ENCODE measurements at regions not wholly inside any gene's neighbourhood (a gene's known extent, or its start where the extent isn't known, plus 50 kb on each side); places are given as distances from the start of the nearest gene placed in this dataset.

DNA sequence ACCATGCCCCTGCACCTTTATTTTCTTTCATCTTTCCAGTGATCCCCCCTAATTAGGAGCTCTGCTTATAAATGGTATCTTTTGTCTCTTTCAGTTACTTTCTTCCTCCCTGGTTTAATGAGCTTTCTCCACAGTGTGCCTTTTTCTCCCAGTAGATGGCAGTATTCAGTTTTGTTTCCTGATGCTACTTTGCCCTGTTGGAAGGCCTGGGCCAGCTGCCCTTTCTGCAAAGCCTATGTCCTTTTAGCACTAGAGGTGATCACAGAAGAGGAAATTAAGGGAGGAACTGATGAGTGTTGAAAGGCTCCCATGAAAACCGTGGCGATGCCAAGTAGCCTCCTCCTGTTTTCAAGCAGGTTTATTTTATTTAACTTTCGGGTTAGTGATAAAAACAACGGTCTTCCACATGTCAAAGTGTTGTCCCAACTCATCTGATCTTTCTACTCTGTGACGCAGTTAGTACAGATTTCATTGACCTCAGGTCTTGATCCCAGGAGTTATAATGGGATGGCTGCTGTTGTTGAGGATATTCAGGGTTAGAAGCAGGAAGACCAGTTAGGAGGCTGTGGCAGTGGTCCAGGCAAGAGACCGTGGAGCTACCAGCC lies 184.2 kb upstream of the BMP2 start (continued):
- TF ChIP-seq, protein P1, sequence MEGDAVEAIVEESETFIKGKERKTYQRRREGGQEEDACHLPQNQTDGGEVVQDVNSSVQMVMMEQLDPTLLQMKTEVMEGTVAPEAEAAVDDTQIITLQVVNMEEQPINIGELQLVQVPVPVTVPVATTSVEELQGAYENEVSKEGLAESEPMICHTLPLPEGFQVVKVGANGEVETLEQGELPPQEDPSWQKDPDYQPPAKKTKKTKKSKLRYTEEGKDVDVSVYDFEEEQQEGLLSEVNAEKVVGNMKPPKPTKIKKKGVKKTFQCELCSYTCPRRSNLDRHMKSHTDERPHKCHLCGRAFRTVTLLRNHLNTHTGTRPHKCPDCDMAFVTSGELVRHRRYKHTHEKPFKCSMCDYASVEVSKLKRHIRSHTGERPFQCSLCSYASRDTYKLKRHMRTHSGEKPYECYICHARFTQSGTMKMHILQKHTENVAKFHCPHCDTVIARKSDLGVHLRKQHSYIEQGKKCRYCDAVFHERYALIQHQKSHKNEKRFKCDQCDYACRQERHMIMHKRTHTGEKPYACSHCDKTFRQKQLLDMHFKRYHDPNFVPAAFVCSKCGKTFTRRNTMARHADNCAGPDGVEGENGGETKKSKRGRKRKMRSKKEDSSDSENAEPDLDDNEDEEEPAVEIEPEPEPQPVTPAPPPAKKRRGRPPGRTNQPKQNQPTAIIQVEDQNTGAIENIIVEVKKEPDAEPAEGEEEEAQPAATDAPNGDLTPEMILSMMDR (CRISPR knock-in tag; IDR thresholded peaks at IDR 0.05): peak; percentile 89
- TF ChIP-seq ZNF670 (CRISPR knock-in tag; IDR thresholded peaks at IDR 0.05; ENCODE audit: borderline replicate concordance) (no peak), PRDM4 (CRISPR knock-in tag; IDR thresholded peaks at IDR 0.05; ENCODE audit: borderline replicate concordance) (no peak), ZNF549 (CRISPR knock-in tag; IDR thresholded peaks at IDR 0.05) (no peak), HOXA3 (CRISPR knock-in tag; IDR thresholded peaks at IDR 0.05) (no peak), NFYC (CRISPR knock-in tag; IDR thresholded peaks at IDR 0.05) (no peak), NFKBIZ (CRISPR knock-in tag; IDR thresholded peaks at IDR 0.05) (no peak), ZNF616 (CRISPR knock-in tag; IDR thresholded peaks at IDR 0.05; ENCODE audit: low read depth) (no peak), THRA (CRISPR knock-in tag; IDR thresholded peaks at IDR 0.05; ENCODE audit: borderline replicate concordance) (0 out of 2 replicates have a peak, but pooled peaks have one; percentile 26), DR1 (CRISPR knock-in tag; IDR thresholded peaks at IDR 0.05) (no peak), ZNF264 (CRISPR knock-in tag; IDR thresholded peaks at IDR 0.05) (no peak), ARHGAP35 (CRISPR knock-in tag; IDR thresholded peaks at IDR 0.05; ENCODE audit: borderline replicate concordance) (no peak), ZBTB25 (CRISPR knock-in tag; IDR thresholded peaks at IDR 0.05) (no peak), ZNF441 (CRISPR knock-in tag; IDR thresholded peaks at IDR 0.05; ENCODE audit: borderline replicate concordance) (no peak)
- TF ChIP-seq, protein P2, sequence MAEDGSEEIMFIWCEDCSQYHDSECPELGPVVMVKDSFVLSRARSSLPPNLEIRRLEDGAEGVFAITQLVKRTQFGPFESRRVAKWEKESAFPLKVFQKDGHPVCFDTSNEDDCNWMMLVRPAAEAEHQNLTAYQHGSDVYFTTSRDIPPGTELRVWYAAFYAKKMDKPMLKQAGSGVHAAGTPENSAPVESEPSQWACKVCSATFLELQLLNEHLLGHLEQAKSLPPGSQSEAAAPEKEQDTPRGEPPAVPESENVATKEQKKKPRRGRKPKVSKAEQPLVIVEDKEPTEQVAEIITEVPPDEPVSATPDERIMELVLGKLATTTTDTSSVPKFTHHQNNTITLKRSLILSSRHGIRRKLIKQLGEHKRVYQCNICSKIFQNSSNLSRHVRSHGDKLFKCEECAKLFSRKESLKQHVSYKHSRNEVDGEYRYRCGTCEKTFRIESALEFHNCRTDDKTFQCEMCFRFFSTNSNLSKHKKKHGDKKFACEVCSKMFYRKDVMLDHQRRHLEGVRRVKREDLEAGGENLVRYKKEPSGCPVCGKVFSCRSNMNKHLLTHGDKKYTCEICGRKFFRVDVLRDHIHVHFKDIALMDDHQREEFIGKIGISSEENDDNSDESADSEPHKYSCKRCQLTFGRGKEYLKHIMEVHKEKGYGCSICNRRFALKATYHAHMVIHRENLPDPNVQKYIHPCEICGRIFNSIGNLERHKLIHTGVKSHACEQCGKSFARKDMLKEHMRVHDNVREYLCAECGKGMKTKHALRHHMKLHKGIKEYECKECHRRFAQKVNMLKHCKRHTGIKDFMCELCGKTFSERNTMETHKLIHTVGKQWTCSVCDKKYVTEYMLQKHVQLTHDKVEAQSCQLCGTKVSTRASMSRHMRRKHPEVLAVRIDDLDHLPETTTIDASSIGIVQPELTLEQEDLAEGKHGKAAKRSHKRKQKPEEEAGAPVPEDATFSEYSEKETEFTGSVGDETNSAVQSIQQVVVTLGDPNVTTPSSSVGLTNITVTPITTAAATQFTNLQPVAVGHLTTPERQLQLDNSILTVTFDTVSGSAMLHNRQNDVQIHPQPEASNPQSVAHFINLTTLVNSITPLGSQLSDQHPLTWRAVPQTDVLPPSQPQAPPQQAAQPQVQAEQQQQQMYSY (CRISPR knock-in tag; IDR thresholded peaks at IDR 0.05): no peak
- TF ChIP-seq, protein P3, sequence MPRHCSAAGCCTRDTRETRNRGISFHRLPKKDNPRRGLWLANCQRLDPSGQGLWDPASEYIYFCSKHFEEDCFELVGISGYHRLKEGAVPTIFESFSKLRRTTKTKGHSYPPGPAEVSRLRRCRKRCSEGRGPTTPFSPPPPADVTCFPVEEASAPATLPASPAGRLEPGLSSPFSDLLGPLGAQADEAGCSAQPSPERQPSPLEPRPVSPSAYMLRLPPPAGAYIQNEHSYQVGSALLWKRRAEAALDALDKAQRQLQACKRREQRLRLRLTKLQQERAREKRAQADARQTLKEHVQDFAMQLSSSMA (CRISPR knock-in tag; IDR thresholded peaks at IDR 0.05): 0 out of 2 replicates have a peak, but pooled peaks have one; percentile 56
